Activated CD4-positive, alpha-beta T cell treated with anti-CD3 and anti-CD28 coated beads, Interleukin-2, amount 50 U/mL, for 4 hours (primary cell): ENCODE measurements at regions not wholly inside any gene's neighbourhood (a gene's known extent, or its start where the extent isn't known, plus 50 kb on each side); places are given as distances from the start of the nearest gene placed in this dataset.
"Not testable (repeated sequence)": the region's sequence is repeated elsewhere in the genome, so short reads cannot be mapped to it uniquely, and the experiment has no call there.

ENCODE experiments used
- DNase-seq, 2 experiments: peaks; one replicate each; pipeline ENCODE4 v3.0.0-alpha.2; 2020

DNA sequence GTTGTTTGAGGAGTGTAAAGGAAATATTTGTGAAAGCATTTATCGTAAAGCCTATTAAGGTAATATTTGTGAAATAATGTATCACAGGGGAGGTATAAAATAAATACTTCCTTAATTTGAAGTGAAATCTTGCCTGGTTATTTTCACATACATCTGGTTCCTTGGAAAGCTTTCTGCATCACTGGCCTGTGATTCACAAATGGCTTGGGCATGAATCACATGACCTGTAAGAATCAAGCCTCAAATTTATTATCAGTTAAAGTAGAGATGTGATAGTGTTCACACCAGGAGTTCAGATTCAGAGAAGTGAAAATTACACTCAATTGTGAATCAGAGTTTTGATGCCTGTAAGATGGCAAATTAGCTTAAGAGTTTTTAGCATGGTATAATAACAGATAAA lies 1911.4 kb downstream of the STIM2 start:
- no peak for DNase-seq

DNA sequence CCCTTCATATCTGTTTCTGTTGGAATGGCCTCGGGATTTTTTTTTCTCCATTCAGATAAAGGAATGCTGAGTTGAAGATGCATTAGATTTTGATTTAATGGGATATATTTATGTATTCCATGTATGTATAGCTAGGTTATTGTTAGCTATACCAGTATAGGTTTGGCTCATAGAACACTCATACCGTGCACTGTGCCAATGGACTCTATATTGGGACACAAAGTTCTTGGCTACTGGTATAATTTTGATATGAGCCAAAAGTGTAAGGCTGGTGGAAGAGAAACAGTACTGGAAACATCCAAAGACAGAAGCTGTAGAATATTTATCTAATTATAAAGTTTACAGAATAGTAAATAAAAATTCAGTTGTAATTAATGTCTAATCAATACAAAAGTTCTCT lies 1912.1 kb downstream of the STIM2 start:
- no peak for DNase-seq

DNA sequence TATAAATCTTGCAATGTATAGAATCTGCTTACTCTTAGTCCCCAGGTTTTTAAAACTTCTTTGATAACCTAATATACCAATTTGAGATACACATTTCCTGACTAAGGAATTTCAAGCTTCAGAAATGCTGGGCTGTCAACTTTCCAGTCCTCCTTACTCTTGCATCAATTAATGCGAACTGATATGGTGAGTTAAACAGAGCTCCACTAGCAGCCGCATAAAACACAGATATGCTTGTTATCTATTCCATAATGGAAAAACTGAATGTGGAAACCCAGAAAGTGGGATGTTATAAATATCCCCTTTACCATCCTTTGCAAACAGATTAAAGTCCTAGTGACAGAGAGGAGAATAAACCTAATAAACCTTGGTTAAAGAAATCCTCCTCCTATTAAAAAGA lies 1913.7 kb downstream of the STIM2 start:
- no peak for DNase-seq

DNA sequence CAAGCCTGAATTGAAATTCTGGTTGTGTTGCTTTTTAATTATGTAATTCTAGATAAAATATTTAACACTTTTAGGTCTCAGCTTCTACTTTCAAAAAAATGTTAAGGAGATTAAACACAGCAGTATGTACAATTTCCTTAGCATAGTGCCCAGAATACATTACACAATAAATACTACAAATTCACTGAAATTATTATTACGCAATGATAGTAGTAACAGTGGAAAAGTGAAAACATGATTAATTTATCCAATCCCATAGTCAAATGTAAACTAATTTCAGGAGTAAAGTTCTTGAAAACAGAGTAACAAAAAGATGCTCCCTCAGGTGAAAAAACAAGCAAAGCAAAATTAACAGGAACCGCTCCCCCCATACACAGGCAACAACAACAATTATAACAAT lies 1915.4 kb downstream of the STIM2 start:
- no peak for DNase-seq

DNA sequence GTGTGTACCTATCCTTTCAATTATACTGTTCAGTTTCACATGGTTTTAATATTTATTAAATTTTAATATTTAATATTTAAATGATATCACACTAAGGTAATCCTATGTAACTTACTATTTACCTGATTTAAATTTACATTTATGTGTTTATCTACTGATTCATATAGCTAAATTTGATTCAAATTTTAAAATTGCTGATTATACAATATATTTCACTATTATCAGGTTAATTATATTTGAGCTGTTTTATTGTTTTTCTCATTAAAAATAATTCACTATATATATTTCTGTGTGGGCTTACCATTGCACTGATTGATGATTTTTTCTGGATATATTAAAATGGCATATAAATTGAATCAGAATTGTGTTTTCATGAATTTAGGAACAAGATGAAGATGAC lies 1923.5 kb downstream of the STIM2 start:
- no peak for DNase-seq

DNA sequence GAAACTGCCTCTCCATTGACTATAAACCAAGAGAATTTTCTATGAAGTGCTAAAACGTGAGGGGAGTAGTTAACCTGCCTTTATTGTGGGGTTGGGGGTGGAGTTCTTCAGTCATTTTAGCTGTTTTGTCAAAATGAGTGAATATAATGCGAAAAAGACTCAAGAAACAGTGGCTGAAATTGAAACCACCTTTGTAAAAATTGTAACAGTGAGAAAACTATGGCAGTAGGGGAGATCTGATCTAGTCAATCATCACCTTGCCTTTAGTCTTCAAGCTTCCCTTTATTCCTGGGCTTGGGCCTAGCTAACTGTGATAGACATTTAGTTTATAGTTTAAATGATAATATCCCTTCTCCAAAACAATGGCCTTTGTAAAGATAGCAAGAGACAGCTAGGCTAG lies 1927.3 kb downstream of the STIM2 start:
- no peak for DNase-seq

DNA sequence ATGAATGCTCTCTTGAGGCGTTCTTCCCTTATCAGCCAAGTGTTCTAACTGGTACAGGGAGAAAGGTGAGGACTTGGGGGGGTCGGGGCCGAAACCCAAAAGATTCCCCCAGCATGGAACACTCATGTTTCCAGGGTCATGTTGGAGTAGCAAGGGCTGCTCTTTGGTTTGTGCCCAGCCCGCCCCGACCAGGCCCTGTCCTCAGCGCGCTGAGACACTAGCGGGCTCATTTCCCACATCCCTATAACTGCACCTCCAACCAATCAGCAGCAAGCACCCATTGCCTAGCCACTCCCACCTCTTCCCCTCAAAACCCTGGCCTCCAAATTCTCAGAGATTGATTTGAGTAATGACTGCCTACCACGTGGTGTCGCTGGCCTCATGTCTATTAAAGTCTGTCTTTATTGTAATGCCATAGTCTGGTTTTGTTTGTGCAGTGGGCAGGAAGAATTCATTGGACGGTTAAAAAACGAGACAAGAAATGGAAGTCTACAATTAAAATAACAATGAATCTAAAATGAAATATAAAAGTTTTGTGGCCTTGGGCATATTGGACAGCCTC lies 1928.4 kb downstream of the STIM2 start:
- DNase-seq: no peak

DNA sequence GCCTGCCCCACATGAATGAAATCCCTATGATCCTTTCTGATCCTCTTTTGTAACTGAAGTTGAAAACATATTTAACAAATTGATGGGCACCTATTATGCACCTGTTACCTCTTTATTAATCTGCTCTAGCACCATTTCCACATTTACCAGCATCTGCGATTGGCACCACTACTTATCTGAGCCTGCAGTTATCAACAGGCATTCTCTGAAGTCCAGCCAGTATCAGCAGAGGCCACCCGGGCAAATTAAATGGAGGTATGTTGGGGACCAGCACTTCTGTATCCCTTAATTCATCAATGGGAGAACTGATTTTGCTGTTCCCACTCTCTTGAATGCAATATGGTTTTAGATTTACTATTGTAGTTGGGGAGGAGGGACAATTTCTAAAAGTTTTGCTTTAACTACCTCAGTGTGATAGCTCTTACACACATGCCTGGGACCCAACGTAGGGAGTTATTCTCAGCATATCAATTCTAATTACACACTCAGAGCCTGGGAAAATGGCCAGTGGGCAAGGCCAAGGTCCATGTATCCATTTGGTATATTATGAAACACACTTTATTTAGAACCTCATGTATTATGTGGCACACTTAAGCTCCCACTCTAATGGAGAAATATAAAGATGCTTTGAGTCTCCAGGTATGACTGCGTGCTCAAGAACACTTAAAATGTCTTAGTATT lies 1927.1 kb upstream of the PCDH7 start:
- no peak for DNase-seq

DNA sequence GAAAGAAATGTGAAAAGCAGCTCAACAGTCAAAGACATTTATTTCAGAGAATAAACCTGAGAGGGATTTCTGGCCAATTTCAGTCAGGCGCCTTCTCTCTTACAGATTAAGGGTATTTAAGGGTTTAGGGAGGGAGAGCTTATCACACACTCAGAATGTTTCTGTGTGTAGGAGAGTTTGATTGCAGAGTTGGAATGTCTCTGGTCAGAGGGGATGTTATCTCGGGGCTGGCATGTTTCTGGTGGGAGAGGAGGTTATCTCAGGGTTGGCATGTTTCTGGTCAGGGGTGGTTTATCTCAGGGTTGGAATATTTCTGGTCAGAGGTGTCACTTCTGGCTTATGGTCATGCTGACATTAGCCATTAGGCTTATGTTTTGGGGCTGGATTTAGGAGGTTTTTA lies 1920.5 kb upstream of the PCDH7 start:
- no peak for DNase-seq

DNA sequence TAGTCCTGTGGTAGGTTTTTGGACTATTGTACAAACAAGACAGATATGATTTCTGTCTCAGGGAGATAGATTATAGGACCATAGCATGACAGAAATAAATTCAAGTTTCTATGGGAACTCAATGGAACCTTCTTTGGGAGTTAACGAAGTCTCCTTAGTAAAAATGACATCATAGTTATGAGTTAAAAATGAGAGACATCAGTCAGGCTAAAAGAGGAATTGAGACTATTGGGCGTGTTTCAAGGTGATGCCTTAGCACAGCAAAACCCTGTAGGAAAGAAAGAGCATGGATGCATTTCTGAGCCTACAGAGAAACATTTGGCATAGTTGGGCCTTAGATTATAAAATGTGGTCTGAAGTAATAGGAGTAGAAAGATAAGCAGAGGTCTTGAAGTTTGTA lies 1909.1 kb upstream of the PCDH7 start:
- DNase-seq: no peak

DNA sequence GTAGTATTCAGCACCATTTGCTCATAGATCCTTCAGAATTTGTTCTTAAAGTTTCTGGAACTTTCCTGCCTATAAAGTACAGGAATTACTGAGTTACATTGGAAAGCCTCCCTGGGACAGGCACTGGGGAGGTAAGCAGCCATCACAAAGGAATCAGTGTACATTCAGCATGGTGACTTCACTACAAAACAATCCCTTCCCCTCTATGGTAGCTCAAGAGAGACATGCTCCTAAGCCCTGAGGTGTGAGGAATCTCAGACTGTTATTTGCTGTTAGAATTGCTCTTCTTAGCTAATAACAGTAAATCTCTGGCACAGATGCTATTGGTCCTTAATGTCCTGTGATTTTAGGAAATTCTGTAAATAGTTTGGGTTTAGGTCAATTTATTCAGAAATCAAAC lies 1898.0 kb upstream of the PCDH7 start:
- no peak for DNase-seq

DNA sequence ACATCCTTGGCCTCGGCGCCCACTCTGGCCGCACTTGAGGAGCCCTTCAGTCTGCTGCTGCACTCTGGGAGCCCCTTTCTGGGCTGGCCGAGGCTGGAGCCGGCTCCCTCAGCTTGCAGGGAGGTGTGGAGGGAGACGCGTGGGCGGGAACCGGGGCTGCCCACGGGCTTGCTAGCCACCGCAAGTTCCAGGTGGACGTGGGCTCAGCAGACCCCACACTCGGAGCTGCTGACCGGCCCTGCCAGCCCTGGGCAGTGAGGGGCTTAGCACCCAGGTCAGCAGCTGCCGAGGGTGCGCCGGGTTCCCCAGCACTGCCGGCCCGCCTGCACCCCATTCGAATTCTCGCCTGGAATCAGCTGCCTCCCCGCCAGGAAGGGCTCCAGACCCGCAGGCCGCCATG lies 1892.3 kb upstream of the PCDH7 start:
- DNase-seq: no peak

DNA sequence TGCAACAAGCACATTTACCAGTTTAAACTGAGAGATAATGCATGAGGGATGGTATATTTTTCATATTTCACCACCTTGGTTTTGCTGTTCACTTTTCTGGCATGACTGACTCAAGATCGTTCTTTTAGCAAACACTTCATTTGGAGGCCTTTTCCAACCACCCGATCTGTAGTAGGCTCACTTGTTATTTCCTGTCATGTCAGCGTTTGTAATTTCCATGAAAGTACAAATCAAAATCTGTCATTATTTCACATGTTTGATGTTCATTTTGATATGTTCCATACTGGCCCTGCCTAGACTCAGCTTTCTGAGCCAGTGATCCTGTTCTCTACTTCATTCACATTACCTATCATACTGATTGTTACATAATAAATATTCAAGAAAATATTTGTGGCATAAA lies 1888.3 kb upstream of the PCDH7 start:
- DNase-seq: no peak

DNA sequence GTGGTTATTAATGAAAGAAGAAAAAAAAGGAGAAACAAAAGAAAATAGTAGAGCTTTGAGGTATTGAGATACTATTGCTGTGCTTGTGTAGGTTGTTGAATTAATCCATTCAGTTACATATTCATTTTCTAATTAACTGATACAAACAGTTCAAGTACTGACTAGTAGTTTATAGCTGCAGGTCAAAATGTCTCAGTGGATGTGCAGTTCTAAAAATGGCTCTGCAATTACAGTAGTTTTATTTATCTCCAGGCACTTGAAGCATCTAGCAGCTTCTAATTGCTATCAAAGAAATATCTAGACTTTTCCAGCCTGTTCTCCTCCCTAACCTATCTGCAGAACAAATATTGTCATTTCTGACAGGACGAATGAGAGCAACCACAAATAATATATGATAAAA lies 1887.7 kb upstream of the PCDH7 start:
- no peak for DNase-seq

DNA sequence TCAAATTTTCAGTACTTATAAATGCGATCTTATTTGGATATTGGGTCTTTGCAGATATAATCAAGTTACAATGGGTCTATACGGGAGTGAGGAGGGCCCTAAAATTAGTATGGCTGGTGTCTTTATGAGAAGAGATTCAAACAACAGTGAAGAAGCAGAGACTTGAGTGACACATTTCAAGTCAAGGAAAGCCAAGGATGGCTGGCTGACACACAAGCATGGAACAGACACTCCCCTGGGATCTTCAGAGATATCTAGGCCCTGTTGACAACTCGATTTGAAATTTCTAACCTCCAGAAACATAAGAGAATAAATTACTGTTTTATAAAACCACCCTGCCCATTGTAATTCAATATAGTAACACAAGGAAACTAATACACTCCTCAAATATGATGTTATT lies 1886.0 kb upstream of the PCDH7 start:
- no peak for DNase-seq

DNA sequence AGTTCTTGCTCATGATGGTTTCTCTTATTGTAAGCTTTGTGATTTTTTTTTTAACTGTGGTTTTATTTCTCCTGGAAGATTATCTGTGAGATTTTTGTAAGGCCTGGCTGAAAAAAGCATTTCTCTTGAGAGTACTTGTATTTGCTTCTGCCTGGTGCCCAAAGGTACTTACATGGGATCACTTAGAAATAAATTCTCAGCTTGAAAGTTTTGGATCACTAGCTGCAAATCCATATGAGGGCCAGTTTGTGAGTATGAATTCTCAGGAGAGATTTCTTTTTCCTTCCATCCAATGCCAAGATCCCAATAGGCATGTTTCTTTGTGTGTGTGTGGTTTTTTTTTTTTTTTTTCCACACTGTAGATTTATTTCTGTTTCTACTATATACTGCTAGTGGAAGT lies 1884.7 kb upstream of the PCDH7 start:
- no peak for DNase-seq

DNA sequence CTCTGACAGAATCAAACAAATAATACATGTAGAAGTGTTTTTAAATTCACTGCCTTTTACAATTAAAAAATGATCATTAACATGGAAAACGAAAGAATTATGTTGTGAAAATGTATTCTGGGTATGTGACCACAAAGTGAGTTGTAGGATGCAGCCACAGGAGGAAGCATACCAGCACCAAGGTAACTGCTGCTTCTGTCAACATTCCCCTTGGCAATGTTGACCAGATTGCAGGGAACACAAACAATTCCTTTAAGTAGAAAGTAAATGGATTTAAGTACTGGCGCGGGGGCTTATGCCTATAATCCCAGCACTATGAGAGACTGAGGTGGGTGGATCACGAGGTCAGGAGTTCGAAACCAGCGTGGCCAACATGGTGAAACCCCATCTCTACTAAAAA lies 1877.9 kb upstream of the PCDH7 start:
- DNase-seq: no peak

DNA sequence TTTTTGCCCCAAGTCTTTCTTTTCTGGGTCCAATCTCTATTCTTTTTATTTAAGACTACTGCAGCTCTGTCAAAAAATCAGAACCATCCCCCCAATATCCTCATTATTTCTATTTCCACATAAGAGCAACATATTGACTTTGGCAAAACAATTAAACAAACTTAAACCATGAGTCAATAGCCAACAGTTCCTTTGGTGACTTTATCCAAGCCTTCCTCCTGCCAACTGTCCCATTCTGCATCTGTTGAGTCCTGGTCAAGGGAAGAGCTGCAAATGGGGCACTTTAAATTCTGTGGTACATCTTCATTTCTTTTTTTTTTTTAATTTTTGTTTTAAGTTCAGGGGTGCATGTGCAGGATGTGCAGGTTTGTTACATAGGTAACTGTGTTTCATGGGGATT lies 1875.0 kb upstream of the PCDH7 start:
- DNase-seq: no peak

DNA sequence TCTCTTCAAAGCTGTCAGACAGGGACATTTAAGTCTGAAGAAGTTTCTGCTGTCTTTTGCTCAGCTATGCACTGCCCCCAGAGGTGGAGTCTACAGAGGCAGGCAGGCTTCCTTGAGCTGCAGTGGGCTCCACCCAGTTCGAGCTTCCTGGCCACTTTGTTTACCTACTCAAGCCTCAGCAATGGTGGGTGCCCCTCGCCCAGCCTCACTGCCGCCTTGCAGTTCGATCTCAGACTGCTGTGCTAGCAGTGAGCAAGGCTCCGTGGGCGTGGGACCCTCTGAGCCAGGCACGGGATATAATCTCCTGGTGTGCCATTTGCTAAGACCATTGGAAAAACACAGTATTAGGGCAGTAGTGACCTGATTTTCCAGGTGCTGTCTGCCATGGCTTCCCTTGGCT lies 1863.1 kb upstream of the PCDH7 start:
- not testable (repeated sequence) for DNase-seq

DNA sequence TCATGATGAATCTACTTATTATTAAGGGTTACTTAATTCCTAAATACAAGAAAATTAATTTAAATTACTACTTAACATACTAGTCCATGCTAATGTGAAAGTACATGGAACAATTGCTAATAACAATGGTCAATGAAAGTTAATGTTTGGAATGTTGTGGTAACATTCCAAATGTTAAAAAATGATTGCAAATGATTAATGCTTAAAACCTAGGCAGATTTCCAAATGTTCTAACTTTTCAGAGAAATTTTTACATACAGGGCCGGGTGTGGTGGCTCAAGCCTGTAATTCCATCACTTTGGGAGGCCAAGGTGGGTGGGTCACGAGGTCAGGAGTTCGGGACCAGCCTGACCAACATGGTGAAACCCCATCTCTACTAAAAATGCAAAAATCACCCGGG lies 1851.3 kb upstream of the PCDH7 start:
- no peak for DNase-seq

DNA sequence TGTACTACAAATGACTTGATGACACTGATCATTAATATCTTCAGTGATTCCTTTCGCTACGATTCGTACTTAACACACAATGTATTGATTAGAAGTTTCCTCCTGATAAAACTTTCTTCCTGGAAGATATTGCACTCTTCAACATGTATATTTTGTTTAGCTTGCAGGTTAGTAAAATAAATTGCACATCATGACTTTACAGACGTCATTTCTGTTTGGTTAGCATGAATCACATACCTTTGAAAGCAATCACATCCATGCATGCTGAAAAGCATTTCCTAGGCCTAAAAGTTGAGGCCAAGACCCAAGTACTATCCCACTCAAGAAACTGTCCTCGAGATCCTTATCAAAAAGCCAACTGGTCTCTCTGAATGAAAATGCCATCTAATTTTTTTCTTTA lies 1841.0 kb upstream of the PCDH7 start:
- no peak for DNase-seq

DNA sequence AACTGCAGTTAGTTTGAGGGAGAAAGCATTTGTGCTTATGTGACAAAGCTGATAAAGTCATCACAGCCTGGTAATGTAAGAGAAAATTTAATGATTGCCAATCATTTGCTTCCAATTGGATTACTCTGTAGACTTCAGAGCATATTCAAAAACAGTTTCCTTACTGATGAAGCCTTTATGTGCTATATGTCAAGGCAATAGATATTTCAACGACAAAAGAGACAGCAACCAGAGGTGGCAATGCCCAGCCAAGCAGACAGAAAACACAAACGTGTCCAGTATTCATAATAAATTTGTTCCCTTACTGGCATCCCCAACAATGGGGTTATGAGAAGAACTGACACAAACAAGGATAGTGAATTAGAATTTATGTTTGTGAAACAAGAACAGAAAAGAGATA lies 1840.3 kb upstream of the PCDH7 start:
- no peak for DNase-seq

DNA sequence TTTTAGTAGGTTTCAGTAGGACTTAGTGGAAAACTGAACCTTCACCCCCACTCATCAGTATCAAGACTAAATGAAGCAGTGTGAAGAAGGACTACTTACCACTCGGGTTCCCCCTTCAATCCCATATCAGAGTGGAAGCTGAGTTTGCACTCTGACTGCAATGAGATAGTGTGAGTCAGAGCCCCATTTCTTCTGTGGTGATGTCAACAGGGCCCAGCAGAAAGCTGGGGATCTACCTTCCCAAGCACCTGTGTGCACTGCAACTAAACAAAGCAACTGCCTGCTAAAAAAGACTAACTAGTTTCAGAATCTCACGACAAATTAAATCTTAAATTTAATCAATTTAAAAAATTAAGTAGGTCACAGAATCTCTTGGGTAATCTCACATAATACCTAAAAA lies 1837.0 kb upstream of the PCDH7 start:
- no peak for DNase-seq

DNA sequence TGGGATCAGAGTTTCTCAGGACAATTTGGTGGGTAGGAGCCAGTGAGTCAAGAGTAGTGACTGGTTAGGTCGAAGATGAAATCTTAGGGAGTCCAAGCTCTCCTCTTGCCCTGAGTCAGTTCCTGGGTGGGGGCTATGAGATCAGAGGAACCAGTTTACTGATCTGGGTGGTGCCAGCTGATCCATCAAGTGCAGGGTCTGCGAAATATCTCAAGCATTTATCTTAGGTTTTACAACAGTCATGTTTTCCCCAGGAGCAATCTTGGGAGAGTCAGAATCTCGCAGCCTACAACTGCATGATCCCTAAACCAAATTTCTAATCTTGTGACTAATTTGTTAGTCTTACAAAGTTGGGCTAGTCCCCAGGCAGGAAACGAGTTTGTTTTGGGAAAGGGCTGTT lies 1833.2 kb upstream of the PCDH7 start:
- no peak for DNase-seq

DNA sequence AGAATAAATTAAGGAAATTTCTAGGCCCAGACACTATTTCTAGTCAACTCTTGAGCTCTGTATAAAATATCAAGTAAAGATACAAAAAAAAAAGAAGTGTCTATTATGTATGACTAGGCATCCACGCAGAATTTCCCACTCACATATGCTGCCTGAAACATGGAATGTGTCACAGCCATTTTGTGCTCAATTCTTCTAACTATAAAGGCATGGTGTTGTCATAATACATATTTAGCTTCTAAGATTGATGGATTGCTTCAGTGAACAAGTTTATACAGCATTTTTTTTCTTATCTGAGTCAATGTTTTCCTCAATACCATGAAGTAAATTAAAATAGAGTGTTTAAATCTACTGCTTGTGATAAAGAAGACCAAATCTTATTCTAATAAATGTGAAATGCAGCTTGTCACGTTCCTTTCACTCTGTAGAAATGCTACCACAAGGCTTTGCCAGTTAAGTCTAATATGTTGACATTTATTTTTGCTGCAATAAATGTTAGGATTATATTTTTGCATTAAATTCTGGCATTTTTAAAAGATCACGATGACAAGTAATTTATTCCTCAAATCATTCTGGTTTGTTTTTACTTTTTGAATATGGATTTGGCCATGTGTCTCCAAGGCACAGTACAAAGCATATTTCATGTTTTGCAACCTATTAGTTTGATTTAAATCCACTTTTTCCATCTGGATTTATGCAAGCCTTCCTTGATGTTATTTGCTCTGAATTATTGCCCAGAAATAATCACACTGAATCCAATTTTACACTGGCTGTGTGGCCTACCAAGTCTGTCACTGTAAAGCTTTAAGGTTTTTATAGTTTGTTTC lies 1829.0 kb upstream of the PCDH7 start:
- DNase-seq: no peak
